HG03060 (cell line): ENCODE measurements at regions not wholly inside any gene's neighbourhood (a gene's known extent, or its start where the extent isn't known, plus 50 kb on each side); places are given as distances from the start of the nearest gene placed in this dataset.
A peak's percentile ranks its signal among the peaks of the same experiment; 100 is the strongest.
"Not testable (repeated sequence)": the region's sequence is repeated elsewhere in the genome, so short reads cannot be mapped to it uniquely, and the experiment has no call there.

Experiments used
- ATAC-seq: cut with Tn5 transposase; IDR thresholded peaks from one replicate; pipeline ENCODE4 v1.9.1; 2021; ENCODE audit warnings: low read depth, moderate number of reproducible peaks; ENCODE audit not compliant: unreplicated experiment

DNA sequence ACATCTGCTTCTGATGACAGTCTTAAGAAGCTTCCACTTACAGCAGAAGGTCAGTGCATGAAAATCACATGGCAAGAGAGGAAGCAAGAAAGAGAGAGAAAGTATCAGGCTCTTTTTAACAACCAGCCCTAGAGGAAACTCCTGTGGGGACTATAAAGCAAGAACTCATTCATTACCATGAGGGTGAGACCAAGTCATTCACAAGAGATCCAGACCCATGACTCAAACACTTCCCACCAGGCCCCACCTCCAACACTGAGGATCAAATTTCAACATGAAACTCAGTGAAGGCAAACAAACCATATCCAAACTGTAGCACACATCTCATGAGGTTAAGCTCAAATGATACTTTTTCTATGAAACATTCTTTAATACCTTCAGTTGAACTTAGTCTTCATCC lies 643.2 kb upstream of the SYNCRIP start:
- ATAC-seq = no peak

DNA sequence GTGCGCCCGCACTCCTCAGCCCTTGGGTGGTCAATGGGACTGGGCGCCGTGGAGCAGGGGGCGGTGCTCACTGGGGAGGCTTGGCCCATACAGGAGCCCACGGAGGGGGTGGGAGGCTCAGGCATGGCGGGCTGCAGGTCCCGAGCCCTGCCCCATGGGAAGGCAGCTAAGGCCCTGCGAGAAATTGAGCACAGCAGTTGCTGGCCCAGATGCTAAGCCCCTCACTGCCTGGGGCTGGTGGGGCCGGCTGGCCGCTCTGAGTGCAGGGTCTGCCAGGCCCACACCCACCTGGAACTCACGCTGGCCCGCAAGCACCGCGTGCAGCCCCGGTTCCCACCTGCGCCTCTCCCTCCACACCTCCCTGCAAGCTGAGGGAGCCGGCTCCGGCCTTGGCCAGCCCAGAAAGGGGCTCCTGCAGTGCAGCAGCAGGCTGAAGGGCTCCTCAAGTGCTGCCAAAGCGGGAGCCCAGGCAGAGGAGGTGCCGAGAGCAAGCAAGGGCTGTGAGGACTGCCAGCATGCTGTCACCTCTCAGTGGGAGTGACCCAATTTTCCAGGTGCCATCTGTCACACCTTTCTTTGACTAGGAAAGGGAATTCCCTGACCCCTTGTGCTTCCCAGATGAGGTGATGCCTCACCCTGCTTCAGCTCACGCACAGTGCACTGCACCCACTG lies 642.3 kb upstream of the SYNCRIP start:
- not testable (repeated sequence) for ATAC-seq

DNA sequence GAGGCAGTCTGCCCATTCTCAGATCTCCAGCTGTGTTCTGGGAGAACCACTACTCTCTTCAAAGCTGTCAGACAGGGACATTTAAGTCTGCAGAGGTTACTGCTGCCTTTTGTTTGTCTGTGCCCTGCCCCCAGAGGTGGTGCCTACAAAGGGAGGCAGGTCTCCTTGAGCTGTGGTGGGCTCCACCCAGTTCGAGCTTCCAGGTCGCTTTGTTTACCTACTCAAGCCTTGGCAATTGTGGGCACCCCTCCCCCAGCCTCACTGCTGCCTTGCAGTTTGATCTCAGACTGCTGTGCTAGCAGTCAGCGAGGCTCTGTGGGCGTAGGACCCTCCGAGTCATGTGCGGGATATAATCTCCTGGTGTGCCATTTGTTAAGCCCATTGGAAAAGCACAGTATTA lies 640.9 kb upstream of the SYNCRIP start:
- not testable (repeated sequence) for ATAC-seq

DNA sequence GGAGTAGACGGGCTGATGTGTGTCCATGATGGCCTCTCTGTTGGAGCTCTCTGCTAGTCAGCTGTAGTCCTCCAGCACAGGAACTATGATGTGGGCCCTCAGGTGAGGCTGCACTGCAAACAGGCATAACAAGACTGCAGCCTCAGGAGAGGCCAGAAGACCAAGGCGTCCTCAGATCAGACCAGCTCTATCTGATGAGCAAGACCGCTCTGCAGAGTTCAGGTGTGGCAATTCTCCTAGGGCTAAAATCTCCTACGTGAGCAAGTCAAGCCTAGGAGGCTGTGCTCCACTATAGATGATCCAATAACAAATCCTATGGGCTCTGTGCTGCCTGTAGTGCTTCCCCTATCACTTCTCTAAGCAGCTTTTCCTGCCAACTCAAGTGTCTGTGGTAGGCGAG lies 633.4 kb upstream of the SYNCRIP start:
- ATAC-seq = no peak

DNA sequence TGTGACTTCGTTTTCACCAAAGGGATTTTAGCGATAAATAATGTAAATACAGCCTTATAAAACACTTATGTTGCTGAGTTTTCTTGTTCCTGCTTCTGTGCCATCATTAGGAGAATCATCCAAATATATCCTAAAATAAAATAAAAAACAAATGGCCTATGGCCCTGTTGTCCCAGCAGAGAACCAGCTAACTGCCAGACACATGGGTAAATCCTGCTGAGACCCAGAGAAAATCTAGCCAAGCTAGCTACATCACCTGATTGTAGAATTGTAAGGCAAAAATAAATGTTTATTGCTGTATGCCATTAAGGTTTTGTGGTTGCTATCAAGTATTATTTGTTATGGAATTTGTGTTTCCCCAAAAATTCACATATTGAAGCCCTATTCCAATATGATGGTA lies 631.2 kb upstream of the SYNCRIP start:
- ATAC-seq = no peak

DNA sequence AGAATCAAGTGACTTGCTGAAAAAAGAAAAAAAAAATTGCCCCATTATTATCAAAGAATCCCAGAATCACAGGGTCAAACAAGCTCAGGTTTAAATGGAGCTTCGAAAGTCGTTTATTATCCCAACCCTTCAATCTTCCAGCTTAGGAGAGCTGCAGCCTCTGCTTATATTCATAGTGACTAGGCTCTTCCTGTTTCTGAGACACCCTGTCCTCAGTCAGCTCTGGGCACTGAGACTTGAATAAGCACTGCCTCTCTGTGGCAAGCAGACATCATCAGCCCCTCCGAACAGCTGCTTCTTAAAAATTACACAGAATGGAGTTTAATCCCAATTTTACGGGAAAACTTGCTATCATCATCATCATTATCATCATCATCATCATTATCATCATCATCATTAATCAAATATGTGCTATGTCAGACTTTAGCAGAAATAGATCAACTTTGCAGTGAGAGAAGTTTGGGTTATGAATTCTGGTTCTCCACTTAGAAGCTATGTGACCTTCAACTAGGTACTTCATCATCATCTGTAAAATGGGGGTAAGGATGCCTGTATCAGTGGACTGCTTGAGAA lies 614.0 kb upstream of the SYNCRIP start:
- no peak for ATAC-seq

DNA sequence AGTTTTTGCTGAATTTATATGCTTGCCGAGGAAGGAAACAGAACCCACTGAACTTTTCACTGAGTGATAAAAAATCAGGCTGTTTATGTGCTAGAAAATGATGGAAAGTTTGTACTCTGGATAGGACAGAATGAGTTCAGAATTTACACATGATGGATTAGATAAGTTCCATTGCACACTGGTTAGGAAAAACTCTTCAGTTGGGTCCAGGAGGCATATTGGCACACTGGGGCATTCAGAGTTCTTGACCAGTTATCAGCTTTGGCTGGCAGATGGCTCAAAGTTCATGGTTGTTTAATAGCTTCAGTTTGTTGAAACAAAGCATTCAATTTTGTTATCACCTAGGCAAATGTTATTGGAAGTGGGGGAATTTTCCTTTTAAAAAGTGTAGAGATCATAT lies 613.3 kb upstream of the SYNCRIP start:
- ATAC-seq = no peak

DNA sequence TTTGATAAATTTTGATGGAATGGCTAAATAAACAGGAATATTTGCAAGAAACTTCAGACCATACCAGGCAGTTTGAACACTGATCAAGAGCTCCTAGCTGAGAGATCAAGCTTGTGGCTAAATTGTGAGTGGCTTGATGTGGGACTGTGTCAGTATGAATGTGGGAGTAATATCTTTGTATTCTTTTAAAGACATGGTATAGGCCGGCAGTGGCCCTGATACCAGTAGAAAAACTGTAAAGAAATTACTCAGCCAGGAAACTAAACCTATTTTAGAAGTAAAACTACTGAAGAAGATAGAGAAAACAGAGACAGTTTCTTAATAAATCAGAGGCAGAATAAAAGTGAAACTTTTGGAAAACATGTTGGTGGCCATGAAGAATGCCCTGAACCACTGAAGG lies 608.4 kb upstream of the SYNCRIP start:
- ATAC-seq = no peak

DNA sequence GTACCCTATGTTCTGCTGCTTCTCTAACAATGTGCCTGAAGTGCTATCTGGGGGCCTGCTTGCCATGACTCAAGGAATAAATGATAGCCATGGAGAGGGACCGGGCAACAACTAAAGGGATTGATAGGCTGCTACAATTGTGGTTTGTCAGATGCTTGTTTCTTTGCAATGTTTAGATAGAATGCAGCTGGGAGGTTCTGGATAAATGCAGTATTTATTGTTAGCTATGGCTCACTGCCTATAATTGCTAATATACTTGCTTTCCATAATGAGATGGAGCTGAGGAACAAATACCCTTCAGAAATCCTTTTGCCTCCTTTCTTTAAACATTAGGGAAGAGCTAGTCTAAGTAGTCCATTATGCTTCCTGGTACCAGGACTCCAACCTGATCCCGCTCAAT lies 575.2 kb upstream of the SYNCRIP start:
- no peak for ATAC-seq

DNA sequence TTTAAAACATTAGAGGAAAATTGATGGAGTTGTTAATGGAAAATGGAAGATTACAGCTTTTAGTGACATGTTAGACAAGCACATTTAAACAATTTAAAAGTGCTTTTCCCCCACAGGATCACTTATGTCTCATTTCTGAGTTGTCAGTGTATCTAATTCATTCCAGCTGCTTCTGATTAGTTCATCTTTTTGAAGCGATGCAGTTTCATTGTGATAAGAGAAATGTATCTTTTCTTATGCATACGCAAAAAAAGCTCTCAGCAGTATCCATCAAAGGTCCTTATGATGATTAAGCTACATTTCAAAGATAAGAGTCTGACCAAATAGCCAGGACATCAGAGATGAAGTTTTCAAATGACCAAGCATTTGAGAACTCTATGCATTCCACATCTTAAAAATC lies 572.6 kb upstream of the SYNCRIP start:
- ATAC-seq = no peak

DNA sequence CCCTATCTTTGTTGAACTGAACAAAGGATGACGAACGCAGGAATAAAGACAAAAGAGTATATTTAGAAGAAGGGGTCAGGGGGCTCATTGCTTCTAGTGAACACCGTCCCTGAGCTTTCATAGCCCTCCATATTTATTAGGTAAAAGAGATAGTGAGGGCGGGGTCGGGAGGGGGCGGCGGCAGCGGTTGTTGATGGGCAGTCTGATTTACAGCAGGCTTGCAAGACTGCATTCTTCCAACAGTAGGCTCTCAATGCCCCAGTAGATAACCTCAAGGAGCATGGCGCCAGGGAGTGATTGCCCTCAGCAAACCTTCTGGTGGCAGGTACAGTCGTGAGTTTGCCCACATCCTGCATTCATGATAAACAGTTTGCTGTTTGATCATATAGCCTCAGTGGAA lies 563.3 kb upstream of the SYNCRIP start:
- ATAC-seq = no peak

DNA sequence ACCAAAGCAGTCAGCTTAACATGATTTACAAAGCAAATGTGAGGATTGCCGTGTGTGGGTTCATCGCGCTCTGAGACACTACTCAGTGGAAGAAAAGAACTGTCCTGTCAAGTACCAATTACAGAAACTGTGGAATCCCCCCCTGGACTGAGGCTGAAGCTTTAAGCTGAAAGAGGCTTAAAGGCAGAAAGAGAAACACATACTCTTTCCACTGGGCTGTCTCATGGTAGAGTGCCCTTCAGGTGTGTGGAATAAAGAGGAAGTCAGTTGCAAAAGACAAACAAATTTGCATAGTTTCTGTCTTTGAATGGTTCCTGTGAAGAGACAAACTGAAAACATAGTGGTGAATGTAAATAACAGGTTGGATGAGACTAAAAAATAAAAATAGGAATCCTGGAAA lies 560.4 kb upstream of the SYNCRIP start:
- no peak for ATAC-seq

DNA sequence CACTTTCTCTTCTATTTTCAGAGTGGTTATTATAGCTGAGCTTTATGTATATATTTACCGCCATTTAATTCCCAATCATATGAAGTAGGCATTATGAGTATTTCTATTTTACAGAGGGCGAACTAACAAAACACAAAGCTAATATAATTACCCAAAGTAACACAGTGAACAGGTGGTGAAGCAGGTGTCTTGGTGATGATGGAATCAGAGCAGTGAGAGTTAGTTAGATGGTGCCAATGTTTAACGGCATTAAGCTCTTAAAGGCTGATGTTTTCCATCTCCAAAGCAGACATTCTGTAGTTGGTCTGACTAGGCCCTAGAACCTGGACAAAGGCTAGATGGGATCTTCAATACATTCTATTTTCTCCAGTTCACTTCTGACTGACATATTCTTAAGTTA lies 551.1 kb upstream of the SYNCRIP start:
- ATAC-seq = no peak

DNA sequence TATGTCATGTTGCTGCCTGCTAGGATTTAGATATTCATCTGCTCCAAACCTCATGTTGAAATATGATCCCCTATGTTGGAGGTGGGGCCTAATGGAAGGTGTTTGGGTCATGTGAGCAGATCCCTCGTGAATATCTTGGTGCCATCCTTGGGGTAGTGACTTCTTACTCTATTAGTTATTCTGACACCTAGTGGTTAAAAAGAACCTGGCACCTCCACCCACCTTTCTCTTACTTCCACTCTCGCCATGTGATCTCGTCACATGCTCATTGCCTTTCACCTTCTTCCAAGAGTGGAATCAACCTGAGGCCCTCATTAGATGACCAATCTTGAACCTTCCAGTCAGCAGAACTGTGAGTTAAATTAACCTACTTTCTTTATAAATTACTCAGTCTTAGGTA lies 549.4 kb upstream of the SYNCRIP start:
- peak; percentile 86 for ATAC-seq

DNA sequence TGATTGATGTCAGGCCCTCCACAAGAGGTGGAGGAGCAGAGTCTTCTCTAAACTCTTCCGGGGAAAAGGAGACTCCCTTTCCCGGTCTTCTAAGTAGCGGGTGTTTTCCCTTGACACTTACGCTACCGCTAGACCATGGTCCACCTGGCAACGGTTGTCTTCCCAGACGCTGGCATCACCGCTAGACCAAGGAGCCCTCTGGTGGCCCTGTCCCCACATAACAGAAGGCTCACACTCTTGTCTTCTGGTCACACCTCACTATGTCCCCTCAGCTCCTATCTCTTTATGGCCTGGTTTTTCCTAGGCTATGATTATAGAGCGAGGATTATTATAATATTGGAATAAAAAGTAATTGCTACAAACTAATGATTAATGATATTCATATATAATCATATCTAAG lies 532.5 kb upstream of the SYNCRIP start:
- not testable (repeated sequence) for ATAC-seq

DNA sequence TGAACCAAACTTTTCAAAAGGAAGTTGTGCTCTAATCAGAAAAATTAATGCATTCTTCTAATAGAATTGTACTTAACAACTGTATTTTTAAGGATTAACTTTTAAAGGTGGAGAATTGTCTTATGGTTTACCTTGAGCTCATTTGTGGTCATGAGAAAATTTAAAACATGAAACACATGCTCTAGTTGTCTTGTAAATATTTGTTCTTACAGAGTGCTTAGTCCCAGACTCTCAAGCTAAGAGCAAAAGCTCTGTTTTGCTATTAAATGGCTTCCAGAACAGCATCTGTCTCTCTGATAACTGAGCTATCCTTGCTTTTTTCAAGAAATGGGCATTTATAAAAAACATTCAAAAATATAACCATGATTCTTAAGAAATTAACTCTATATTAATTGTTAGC lies 512.2 kb upstream of the SYNCRIP start:
- no peak for ATAC-seq

DNA sequence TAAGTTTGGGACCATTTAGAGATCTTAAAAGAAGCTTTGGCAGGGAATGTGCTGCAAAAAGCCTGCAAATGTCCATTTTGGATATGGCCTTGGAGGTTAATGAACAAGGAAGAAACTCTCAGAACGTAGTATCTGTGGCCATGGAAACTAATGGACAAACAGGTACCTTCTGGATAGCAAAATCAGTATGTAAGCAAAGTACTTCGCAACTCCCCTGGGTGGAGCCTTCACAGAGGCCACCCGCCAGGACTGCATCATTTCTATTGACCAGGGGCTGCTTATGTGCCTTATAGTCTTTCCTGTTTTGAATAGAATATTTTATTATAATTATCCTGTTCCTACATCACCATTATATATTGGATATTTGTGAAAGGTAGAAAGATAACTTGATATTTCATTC lies 510.8 kb upstream of the SYNCRIP start:
- no peak for ATAC-seq

DNA sequence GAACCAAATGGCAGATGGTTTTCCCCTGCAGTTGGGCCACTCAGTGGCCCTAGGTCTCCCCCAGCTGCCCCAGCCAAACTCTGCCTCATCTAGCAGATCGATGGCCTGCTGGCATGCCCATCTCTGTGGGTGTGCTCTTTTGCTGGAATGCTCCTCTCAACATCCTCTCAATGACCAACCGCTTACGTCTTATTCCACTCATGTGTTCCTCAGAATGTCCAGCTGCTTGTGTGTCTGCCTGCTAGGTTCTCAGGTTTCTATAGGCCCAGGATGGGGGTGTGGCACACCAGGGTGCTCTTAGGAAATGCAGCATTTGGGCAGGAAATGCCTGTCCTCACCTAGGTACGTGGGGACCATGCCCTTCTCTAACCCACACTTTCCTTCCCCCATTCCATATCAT lies 509.9 kb upstream of the SYNCRIP start:
- no peak for ATAC-seq

DNA sequence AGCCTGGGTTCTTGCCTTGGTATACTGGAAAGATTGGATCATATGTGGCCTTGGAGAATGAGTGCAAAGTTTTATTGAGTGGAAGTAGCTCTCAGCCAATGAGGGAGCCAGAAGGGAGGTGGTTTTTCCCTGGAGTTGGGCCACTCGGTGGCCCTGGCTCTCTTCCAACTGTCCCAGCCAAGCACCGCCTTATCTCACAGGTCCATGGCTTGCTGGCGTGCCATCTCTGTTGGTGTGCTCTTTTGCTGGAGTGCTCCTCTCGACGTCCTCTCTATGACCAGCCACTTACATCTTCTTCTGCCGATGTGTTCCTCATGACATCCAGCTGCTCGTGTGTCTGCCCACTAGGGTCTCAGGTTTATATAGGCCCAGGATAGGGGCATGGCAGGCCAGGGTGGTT lies 505.9 kb upstream of the SYNCRIP start:
- ATAC-seq = no peak

DNA sequence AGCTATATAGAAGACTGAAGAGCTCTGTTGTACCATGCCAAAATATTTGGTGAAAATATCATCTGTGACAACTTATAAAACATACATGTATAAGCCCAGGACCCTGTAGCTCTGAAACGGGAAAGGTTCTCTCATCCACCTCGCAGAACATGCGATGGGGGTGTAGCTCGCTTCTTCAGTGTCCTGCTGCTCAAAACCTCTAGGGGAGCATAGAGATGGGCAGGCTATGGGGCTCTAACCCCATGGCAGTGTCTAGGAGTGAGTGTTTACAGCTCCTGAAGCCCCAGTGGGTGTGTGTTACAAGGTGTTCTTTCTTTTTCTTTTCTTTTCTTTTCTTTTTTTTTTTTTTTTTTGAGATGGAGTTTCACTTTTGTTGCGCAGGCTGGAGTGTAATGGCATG lies 505.2 kb upstream of the SYNCRIP start:
- no peak for ATAC-seq

DNA sequence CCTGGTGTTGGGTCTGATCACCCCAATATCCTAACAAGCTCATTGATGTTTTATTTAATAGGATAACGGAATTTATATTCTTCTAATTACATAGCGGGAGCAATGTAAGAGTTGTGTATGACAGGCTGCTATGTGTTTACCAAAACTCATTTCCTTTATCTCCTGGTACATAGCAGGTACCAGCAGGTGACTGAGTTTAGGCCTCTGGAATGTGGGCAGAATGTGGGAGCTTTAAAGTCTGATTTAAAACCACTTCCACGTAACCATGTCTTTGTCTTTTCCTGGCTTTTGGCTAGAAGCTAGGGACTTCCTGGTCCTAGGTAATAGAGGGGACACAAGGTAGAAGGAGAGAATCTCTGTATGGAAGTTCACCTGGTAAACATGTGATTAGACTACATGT lies 504.6 kb upstream of the SYNCRIP start:
- no peak for ATAC-seq

DNA sequence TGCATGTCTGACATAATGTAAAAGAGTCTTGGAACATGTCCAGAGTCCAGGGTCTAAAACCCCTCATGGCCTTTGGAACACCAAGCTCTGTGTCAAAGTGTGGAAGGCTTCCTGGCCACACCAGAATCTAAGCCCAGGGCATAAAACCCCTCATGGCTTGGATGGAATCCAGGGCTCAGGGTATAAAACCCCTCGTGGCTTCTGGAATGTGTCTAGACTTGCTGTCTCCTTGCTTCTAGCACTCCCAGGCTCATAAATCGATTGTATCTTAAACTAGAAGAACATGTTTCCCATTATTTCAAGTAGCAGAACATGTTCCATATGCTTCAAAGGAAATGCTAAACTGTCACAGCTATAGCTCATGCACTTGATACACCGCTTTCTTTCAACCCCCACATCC lies 504.1 kb upstream of the SYNCRIP start:
- ATAC-seq = not testable (repeated sequence)

DNA sequence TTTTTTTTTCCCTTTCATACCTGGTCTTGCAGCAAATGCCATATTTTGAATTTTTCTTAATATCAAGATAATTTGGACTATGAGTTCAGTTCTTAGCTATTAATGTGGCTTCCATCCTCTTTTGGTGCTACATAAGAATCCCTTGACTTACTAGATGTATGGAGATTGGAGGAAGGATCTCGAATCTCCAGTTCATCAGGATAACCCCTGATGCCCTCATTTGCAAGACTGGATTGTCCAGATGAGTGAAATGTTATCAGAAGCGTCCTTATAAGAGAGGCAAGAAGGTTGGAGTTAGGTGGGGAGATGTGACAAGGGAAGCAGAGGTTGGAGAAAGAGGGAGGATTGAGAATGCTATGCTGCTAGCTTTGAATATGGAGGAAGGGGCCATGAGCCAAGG lies 499.6 kb upstream of the SYNCRIP start:
- ATAC-seq = no peak
